T-helper 2 cell treated with Interferon-gamma antibody and Interleukin-4, amounts not matched to agents 100 ng/mL and 5 ng/mL, for 36 hours (primary cell): ENCODE measurements at regions not wholly inside any gene's neighbourhood (a gene's known extent, or its start where the extent isn't known, plus 50 kb on each side); places are given as distances from the start of the nearest gene placed in this dataset.

Experiments used
- intact Hi-C: fragments of 100-400 bp; cut with micrococcal nuclease; formaldehyde crosslinking; loops from one replicate; pipeline ENCODE4 v1.15.1; 2023

DNA sequence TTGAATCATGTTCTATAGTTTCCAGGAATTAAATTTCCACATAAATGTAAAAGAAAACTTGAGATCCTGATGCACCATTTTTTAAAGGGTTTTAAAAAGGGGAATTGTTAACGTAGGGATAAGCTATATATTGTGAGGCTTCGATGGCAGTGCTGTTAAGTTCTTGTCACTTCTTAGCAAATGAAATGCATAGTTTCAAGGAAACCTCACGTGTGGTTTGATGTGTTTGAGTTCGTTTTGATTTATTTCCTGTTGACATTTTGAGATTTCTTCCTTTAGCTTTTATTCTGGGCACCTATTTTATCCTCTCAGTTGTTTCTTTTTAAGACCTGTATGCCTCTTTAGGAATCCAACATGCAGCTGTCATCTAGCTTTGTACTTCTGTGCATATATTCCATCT lies 301.0 kb downstream of the DOCK8 start:
- intact Hi-C loops, result no loop called here

DNA sequence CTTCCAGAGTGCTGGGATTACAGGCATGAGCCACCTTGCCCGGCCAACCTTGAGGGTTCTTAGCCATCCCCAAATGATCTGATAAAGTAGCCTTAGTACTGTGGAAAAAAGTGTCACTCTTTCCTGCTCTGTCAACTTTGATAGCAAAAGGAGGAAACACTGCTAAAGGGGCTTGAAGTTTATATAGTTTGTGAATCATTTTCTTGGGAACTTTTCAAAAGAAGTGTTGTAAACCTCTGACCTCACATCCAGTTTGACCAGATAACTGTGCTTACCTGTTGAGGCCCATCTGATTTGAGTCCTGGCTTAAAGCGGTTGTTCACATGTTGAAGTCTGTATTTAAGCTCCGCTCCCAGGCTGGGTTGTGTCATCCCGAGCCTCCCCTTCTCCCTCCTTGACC lies 303.3 kb downstream of the DOCK8 start:
- intact Hi-C loops, result no loop called here

DNA sequence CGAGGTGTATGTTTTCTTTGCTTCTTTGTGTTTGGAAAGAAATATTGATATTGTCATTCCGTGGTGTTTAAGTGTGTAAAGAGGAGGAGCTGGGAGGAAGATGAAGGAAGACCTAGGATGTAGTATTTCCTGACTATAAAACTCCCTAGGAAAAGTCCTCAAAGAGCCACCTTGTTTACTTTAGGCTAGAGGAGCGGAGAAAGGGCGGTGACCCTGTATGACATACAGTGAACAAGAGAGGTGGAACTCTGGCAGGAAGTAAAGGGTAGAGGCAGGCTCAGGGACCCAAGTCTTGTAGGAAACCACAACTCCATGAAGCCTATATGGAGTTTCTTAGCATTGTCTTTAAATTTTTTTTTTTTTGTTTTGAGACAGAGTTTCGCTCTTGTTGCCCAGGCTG lies 303.9 kb downstream of the DOCK8 start:
- intact Hi-C loops, result no loop called here

DNA sequence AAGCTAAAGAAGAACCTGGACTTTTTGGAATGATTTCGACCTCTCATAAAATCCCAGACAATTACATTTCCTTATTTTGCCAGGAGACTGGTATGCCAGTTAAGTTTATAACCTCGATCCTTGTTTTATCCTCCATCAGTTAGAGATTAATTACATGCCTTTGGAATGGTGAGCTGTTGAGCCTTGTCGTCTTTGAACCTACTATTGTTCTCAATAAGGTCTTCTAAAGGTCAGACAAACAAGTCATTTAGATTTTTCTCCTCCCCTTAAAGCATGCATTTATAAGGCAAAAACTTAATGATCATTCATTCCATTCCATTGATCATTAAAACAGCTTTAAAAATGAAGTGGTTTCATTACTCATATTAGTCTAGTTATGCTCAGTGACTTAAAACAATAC lies 304.9 kb downstream of the DOCK8 start:
- intact Hi-C loops, result no loop called here

DNA sequence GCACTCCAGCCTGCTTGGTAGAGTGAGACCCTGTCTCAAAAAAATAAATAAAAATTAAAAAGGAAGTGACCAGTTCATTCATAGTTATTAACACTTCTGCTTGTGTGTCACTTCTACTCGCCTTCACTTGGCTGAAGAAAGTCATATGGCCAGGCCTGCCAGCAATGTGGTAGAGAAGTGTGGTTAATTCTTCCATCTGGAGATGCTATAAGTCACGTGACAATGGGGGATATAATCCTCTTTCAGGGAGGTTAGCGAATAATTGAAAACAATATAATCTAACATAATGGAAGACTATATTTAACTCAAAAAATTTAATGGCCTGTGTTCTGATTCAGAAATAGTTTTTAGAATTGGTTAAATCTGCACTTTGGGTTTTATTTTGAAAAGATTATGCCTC lies 305.6 kb downstream of the DOCK8 start:
- intact Hi-C loops, result no loop called here

DNA sequence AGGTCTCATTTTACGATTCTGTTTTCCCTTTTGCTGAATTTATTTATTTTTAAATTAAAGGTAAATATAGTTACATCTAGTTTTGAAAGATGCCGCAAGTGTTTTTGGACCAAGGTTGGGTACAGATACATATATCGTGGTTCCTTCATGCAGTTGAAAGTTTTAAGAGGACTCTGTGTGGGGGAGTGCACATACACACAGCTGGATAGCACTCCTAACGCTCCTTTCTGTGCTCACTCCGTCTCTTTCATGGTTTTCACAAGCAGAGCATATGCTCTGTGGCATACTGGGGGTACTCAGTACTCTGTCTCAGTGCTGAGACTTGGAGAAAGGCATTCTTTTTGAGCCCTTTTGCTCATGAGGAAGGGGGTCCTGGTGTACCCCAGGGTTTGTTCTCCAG lies 307.5 kb downstream of the DOCK8 start:
- intact Hi-C loops, result no loop called here

DNA sequence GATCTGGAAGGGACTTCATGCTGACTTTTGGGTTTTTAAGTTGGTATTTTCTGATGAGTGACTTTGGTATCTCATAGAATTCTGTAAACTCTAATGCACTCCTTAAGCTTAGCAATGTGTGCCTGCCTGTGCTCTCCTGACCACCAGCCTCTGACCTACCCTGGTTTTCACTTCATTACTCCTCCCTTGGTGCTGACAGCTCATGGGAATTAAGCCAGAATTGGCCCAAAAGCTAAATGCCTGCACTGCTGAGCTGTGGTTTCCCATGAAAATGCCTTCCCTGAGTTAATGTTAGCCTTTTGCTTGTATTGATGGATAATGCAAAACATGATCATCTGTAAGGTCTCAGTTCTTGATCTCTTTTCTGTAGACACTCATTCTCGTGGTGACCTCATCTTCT lies 308.0 kb downstream of the DOCK8 start:
- intact Hi-C loops, result no loop called here

DNA sequence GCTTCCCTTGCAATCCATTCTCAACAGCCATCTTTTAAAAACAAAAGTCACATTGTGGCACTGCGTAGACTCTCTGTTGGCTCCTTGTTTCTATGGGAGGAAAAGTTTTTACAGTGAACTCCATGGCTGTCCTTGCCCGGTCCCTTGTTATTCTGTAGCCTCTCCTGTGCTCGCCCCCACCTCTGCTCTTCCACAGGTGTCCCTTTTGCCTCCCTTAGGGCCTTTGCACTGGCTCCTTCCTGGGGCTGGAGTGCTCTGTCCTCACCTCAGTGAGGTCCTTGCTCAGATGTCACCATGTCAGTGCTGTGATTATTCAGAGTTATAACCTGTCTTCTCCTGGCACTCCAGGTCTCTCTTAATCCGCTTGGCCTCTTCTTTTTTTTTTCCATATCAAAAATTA lies 308.8 kb downstream of the DOCK8 start:
- intact Hi-C loops, result no loop called here

DNA sequence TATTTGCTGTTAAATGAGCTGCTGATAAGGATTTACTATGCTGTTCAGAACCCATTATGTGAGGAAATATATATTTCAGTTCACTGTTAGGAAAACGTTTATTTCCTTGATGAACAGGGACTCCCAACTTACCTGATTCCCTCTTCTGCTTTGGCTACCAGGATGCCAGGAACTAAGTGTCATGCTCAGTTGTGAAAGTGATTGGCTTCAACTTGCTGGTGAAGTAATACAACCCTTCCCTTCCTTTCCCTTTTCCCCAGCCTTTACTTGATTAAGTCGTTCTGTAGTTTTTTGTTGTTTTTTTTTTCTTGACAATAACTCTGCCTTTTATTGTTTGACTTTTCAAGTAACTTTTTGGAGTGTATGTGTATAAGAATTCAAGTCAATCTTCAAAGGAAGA lies 309.3 kb downstream of the DOCK8 start:
- intact Hi-C loops, result no loop called here

DNA sequence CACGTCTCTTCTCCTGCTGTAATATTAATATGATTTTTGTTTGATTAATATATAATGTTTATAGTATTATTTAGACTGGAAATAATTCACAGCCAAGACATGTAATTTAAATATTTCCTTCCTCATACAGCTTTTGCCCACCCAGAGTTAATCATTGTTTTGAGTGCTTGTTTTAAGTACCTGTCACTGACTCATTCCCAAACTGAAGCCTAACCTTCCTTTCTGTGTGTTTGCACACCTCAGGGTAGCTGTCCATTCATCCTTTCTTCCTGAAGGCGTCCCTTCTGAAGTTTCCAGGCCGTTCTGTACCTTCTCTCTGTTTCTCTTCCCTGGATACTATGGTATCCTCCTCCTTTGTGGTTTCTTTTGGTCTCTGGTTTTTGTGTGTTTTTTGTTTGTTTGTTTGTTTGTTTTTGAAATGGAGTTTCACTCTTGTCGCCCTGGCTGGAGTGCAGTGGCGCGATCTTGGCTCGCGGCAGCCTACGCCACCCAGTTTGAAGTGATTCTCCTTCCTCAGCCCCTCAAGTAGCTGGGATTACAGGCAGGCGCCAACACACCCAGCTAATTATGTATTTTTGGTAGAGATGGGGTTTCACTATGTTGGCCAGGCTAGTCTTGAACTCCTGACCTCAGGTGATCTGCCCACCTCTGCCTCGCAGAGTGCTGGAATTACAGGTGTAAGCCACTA lies 312.4 kb downstream of the DOCK8 start:
- intact Hi-C loops, result no loop called here

DNA sequence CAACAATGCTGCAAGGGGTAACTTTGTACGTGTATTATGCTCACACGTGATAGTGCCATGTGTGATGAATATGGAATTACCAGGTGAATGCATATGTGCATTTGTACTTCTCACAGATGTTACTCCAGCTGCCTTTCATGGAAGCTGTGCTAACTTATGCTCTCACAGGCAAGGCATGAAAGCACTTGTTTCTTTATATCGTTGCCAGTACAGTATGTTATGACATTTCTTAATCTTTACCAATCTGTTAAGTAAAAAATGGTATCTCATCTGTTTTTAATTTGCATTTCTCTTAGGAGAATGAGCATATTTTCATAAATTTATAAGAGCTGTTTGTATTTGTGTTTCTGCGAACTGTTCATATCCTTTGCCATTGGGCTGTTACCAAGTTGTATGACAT lies 311.8 kb upstream of the DMRT1 start:
- intact Hi-C loops, result no loop called here

DNA sequence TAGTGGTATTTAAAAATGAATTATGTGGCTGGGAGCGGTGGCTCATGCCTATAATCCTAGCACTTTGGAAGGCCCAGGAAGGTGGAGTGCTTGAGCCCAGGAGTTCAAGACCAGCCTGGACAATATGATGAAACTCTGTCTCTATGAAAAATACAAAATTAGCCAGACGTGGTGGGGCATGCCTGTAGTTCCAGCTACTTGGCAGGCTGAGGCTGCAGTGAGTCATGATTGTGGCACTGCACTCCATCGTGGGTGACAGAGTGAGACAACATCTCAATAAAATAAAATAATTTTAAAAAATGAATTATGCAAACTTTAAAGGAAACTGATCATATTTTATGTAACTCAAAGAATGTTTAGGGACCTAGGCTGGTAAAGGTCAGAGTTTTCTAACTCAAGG lies 310.8 kb upstream of the DMRT1 start:
- intact Hi-C loops, result no loop called here

DNA sequence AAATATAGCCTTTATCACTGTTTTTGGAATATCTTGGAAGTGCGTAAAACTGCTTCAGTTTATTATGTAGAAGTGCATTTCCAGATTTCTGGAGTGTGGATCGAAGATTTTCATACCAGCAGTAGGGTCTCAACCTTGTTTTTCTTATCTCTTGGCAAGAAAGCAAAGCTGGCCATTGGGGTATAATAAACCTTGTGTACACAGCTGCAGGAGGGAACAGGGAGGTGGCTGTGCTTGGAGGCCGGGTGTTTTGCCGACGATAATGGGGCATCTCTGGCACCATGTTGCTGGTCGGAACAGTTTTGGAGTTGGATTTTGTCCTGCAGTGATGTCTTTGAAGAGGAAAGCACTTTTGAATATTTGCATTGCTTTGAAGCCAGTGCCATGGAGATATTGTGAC lies 308.8 kb upstream of the DMRT1 start:
- intact Hi-C loops, result no loop called here

DNA sequence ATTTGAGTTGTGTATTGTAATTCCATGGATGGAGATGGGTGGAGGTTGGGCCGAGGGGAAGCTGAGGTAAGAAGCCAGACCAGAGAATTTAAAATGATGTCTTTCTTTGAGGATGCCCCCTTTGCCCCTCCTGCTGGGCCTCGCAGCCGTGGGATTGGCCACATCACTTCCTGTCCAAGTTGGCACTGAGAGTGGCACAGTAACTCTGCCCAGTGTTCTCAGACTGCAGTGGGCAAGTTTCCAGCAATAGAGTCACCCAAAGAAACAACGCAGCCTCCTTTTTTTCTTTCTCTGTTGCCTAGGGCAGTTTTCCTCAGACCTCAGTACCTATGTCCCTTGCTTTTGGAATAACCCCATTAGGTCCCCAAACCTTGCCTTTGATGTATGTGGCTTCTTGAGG lies 306.6 kb upstream of the DMRT1 start:
- intact Hi-C loops, result no loop called here

DNA sequence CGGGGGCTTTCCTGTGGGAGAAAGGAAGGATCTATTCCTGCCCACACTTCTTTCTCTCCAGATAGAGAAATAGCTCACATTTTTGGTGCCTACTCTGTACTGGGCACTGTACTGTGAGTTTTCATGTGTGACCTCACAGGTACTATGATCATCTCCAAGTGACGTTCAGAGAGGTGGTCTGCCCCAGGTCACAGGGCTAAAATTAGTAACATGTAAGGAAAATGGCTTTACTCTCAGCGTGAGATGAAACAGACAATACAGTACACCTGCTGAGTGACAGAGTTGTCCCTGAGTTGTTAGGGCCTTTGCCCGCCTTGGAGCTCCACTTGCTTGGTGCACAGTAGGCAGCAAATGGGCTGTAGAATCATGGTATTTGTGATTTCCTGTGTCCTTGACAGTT lies 306.1 kb upstream of the DMRT1 start:
- intact Hi-C loops, result no loop called here

DNA sequence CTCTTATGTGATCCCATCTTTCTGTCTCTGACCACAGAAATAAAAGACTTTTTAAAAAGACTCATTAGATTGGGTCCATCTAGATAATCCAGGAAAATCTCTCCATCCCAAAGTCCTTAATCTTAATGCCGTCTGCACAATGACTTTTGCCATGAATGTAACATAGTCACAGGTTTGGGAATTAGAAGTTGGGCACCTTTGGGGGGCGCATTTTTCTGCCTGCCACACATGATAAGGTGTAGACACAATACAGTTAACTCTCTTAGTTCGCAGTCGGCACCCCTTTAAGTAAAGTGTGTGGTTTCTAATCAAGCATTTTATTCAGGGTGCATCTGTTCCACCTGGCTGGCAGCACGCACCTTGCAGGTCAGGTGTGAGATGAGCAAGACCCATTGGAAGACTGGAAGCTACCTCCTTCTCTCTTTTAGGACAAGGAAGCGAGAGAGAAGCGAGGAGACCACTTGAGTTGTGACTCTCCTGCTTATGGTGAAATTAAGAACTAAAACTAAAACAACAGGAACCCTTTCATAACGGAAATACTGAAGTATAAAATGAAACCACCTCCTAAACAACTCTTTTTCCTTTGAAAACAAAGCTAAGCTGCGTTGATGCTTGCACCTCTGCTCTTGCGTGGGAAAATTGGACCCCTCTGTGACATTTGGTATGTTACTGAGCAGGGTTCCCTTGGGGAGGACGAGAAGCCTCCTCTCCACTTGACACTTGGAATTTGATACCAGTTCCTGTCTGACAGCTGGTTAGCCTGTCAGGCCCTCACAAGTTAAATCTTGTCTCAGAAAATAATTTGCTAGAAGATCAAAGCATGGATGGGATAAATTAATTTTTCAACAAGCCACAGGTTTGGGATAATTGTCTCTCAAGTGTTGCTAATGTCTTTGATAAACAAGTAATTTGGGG lies 304.6 kb upstream of the DMRT1 start:
- intact Hi-C loops, result no loop called here

DNA sequence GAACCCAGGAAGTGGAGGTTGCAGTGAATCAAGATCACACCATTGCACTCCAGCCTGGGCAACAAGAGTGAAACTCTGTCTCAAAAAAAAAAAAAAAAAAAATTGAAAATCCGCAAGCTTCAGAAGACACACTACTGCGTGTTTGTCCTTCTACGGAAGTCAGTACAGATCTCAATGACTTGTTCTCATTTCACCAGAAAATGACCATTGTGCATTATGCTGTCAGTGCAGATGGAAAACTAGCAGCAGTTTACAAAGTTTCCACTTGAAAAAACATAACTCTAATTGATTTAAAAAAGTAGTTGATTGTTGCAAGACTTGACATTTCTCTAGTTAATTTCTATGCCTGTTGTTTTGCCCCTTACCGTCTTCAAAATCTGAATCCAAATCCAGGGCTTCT lies 298.0 kb upstream of the DMRT1 start:
- intact Hi-C loops, result no loop called here

DNA sequence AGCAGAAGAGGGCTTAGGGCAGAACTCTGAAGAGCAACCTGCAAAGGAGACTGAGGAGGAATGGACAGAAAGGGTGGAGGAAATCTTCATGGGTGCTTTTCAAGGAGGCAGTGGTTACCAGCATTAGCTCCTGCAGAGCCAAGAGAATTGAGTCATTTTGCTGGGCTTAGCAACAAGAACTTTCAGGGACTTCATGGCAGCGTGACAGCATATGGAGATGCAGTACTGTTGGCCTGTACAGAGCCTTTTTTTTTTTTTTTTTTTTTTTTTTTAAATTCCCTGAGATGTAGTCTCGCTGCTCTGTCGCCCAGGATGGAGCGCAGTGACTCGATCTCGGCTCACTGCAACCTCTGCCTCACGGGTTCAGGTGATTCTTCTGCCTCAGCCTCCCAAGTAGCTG lies 296.0 kb upstream of the DMRT1 start:
- intact Hi-C loops, result no loop called here

DNA sequence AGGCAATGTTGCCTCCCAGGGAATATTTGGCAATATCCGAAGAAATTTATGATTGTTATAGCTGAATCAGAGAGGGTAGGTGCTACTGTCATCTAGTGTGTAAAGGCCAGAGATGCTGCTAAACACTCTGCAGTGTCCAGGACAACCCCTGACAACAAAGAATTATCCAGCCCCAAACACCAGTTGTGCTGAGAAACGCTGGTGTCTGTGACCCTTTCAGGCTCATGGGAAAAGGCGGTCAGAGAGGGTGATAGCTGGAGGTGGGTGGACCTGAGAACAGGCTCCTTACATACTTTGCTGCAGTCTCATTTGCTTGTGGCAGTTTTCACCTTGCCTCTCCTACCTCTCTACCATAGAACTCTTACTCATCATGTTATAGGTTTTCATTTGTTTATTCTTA lies 295.3 kb upstream of the DMRT1 start:
- intact Hi-C loops, result no loop called here

DNA sequence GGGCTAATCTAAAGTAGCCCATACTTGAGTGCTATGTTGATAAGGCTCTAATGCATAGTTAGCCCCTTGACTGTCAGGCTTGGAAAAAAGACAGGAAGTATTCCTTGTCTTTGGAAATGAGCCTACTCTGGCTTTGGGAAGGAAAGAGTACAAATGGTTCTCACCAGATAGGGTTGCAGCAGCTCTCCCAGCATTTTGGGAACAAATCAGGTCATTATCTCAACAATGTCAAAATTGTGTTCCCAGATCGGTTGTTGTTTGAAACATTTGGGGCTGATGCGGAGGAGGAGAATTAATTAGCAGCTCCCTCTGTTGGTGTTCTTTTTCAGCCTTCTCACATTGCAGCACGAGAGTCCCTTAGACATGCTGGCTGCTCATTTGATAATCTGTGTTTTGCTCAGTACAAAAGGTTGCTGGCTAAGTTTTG lies 294.7 kb upstream of the DMRT1 start:
- intact Hi-C loops, result no loop called here

DNA sequence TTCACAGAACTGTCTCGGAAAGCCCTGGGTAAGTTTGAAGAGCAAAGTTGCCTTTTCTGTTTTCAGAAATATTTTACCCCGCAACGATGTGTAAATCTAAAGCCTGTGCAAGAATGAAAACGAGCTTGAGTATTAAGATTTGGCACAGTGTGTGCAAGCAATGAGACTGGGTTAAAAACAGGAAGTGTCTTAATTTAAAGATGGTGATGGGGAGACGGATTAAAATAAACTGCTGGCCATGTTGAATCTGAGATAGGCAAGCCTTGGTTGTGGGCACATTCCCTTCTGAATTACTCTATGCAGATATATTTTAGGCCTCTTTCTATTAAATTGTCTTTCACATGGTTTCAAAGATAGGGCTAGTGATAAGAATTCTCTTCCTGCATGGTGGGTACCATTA lies 294.2 kb upstream of the DMRT1 start:
- intact Hi-C loops, result no loop called here

DNA sequence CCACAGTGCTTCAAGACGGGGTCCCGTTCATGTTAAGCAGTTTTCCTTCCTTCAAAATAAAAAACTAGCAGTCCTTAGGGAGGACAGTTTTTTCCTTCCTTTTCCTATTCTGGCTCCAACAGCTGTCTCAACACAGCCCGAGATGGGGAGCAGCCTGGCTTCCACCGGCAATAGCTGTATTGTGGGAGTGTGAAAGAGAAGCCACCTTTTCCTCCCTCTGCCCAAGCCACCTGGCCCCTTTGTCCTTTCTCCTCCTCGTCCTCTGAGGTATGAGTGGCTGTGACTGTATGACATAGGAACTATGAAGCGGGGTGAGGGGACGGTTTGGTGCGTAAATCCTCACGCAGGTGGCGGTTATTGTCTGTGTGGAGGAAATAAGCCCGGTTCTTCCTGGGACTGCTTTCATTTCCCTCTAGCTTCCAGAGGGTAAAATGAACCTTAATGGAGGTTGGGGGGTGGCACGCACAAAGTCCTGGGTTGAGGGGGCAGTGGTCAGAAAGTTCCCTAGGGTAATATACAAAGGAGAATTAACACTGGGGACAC lies 292.0 kb upstream of the DMRT1 start:
- intact Hi-C loops, result no loop called here

DNA sequence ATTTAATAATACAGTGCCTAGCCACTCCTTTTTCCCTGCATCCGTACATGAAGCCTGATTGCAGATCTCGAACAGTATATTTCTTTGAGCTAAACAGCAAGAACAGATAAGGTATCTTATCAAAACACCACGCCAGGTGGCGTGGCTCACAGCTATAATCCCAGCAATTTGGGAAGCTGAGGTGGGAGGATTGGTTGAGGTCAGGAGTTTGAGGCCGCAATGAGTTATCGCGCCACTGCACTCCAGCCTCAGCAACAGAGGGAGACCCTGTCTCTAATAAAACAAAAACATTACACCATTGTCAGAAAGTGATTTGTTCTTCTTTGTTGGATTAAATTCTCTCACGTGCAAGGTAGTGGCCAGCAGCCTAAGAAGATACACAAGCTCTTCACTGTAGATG lies 291.2 kb upstream of the DMRT1 start:
- intact Hi-C loops, result no loop called here
